Endothelial cell of umbilical vein (primary cell): ENCODE measurements at regions not wholly inside any gene's neighbourhood (a gene's known extent, or its start where the extent isn't known, plus 50 kb on each side); places are given as distances from the start of the nearest gene placed in this dataset.

Experiments
- BruUV-seq: library from RNA; stranded (reverse); fragments of 400-500 nt; replicated peaks from 2 replicates; lab custom pipeline; 2021; lab: Mats Ljungman, UMichigan
- CTCF ChIA-PET: fragments of 300-600, 350-600 bp; sonication (Branson Sonifier 250); formaldehyde crosslinking; loops from one replicate; lab custom pipeline; 2021; ENCODE audit warnings: antibody characterized with exemption, inconsistent platforms; lab: Charles Lee
- POLR2A ChIA-PET: fragments of 300-600, 350-600 bp; sonication (Branson Sonifier 250); formaldehyde crosslinking; loops from one replicate; lab custom pipeline; 2021; ENCODE audit warnings: antibody characterized with exemption, inconsistent platforms; lab: Charles Lee
- DNase-seq: peaks from one replicate; pipeline ENCODE4 v3.0.0-alpha.2; 2011; ENCODE audit warnings: low read depth, low spot score
- FAIRE-seq: peaks from 2 replicates; lab custom pipeline; 2011; peaks lifted over from hg19 to GRCh38; lab: Jason Lieb, UNC
- H2AFZ ChIP-seq: 2 replicates; pipeline ENCODE4 v1.6.0; 2012; ENCODE audit warnings: low read depth, low read length, control low read depth, inconsistent platforms
- H3K27ac ChIP-seq: 2 replicates; pipeline ENCODE4 v1.5.1; 2011; ENCODE audit warnings: low read depth, mild to moderate bottlenecking, control low read depth, low read length, moderate library complexity; ENCODE audit not compliant: insufficient read depth
- H3K27me3 ChIP-seq, 2 experiments: 2 replicates each; pipeline versions ENCODE4 v1.6.0 to v1.6.1; 2011; ENCODE audit warnings: low read length in 2 of 2, mixed read lengths in 1 of 2; ENCODE audit not compliant: control insufficient read depth in 2 of 2, insufficient read depth in 2 of 2
- H3K36me3 ChIP-seq, 2 experiments: 2 replicates in 1 of 2; 3 replicates in 1 of 2; pipeline ENCODE4 v1.5.1; 2011; ENCODE audit warnings: low read length in 2 of 2, mild to moderate bottlenecking in 1 of 2, moderate library complexity in 1 of 2; ENCODE audit not compliant: control insufficient read depth in 2 of 2, insufficient read depth in 2 of 2; ENCODE audit errors: extremely low read depth in 1 of 2
- H3K4me1 ChIP-seq: 3 replicates; pipeline ENCODE4 v1.5.1; 2011; ENCODE audit warnings: mild to moderate bottlenecking, low read length; ENCODE audit not compliant: control insufficient read depth, insufficient read depth; ENCODE audit errors: extremely low read depth
- H3K4me2 ChIP-seq: 2 replicates; pipeline ENCODE4 v1.6.1; 2011; ENCODE audit warnings: low read length, control low read depth, mixed read lengths; ENCODE audit not compliant: insufficient read depth
- H3K4me3 ChIP-seq, 3 experiments: fragments of 200-600 bp in 1 of 3; sonication (generic), shearing (Covaris generic) in 1 of 3; replicated peaks in 1 of 3; 2 replicates each; pipeline ENCODE4 v1.5.1; 2011 to 2016; ENCODE audit warnings: control low read depth in 3 of 3, low read length in 3 of 3, mild to moderate bottlenecking in 2 of 3, inconsistent platforms in 1 of 3, low read depth in 1 of 3, moderate library complexity in 1 of 3; ENCODE audit not compliant: insufficient read depth in 1 of 3
- H3K79me2 ChIP-seq: 2 replicates; pipeline ENCODE4 v1.6.0; 2012; ENCODE audit warnings: low read length, inconsistent platforms; ENCODE audit not compliant: control insufficient read depth, insufficient read depth
- H3K9ac ChIP-seq: replicated peaks from 2 replicates; pipeline ENCODE3; 2011; ENCODE audit warnings: low read length, control low read depth; ENCODE audit not compliant: insufficient read depth; ENCODE audit errors: extremely low read depth
- H3K9me1 ChIP-seq: replicated peaks from 3 replicates; pipeline ENCODE4 v1.6.0; 2011; ENCODE audit warnings: mild to moderate bottlenecking, low read length; ENCODE audit not compliant: control insufficient read depth, insufficient read depth; ENCODE audit errors: extremely low read depth
- H3K9me3 ChIP-seq: replicated peaks from 2 replicates; pipeline ENCODE4 v1.5.1; 2012; ENCODE audit warnings: low read length, inconsistent platforms; ENCODE audit not compliant: control insufficient read depth, insufficient read depth
- H4K20me1 ChIP-seq: replicated peaks from 2 replicates; pipeline ENCODE3; 2011; ENCODE audit warnings: mild to moderate bottlenecking, low read length; ENCODE audit not compliant: control insufficient read depth, insufficient read depth; ENCODE audit errors: extremely low read depth
- CTCF ChIP-seq, 2 donors: IDR thresholded peaks; 1 replicate in 1 of 2; 2 replicates in 1 of 2; pipeline ENCODE4 v1.5.1; 2011; ENCODE audit warnings: low read length in 2 of 2, mild to moderate bottlenecking in 2 of 2, moderate library complexity in 2 of 2, control low read depth in 1 of 2, inconsistent platforms in 1 of 2, low read depth in 1 of 2; ENCODE audit not compliant: insufficient read depth in 1 of 2; ENCODE audit errors: extremely low read depth in 1 of 2
- EZH2 ChIP-seq: IDR thresholded peaks from 2 replicates; pipeline ENCODE4 v1.6.1; 2012; ENCODE audit warnings: borderline replicate concordance, low read depth, mild to moderate bottlenecking, moderate library complexity, low read length, inconsistent platforms; ENCODE audit not compliant: severe bottlenecking
- FOS ChIP-seq: IDR thresholded peaks from 2 replicates; pipeline ENCODE4 v1.6.1; 2011; ENCODE audit warnings: mild to moderate bottlenecking, low read length, moderate library complexity, borderline replicate concordance; ENCODE audit not compliant: insufficient read depth
- GATA2 ChIP-seq: IDR thresholded peaks from 2 replicates; pipeline ENCODE4 v1.7.0; 2011; ENCODE audit warnings: low read depth, mild to moderate bottlenecking, moderate library complexity, mixed read lengths, low read length; ENCODE audit not compliant: insufficient read length, insufficient read depth
- JUN ChIP-seq: IDR thresholded peaks from 2 replicates; pipeline ENCODE4 v1.6.1; 2011; ENCODE audit warnings: borderline replicate concordance, low read depth; ENCODE audit not compliant: insufficient read length, insufficient read depth
- MYC ChIP-seq: IDR thresholded peaks from one replicate; pipeline ENCODE4 v1.6.1; 2011; ENCODE audit warnings: mild to moderate bottlenecking, low read depth, low read length
- POLR2A ChIP-seq: IDR thresholded peaks from 2 replicates; pipeline ENCODE4 v1.6.1; 2012; ENCODE audit warnings: low read depth, mild to moderate bottlenecking, control low read depth, low read length
- POLR2AphosphoS5 ChIP-seq: IDR thresholded peaks from 2 replicates; pipeline ENCODE4 v1.6.1; 2012; ENCODE audit warnings: low read depth, mild to moderate bottlenecking, control low read depth, low read length, moderate library complexity; ENCODE audit not compliant: insufficient read depth
- dilution Hi-C: fragments of 300-500 bp; cut with MboI; formaldehyde crosslinking; loops from one replicate; pipeline ENCODE4 v1.15.0; 2019; ENCODE audit warnings: low sequenced_read_pairs; ENCODE audit not compliant: extremely low pct_ligation_motif_present
- intact Hi-C: fragments of 100-400 bp; cut with micrococcal nuclease; formaldehyde crosslinking; loops from one replicate; pipeline ENCODE4 v1.10.0; 2022
- TF ChIP-seq, protein P1 (sequence below): IDR thresholded peaks from 2 replicates; pipeline ENCODE4 v1.6.1; 2011; ENCODE audit not compliant: insufficient read depth, insufficient read length

- Histone ChIP-seq H2AFZ (no peak overlapping the region), H3K4me1 (no peaks in the 10 kb centered on the region), H3K27me3 (no peaks in the 10 kb centered on the region), H4K20me1 (no peaks in the 10 kb centered on the region), H3K4me3 (no peak overlapping the region), H3K9me3 (no peaks in the 10 kb centered on the region), H3K79me2 (no peaks in the 10 kb centered on the region), H3K9ac (no peak overlapping the region), H3K9me1 (no peaks in the 10 kb centered on the region), H3K27ac (no peak overlapping the region), H3K36me3 (no peaks in the 10 kb centered on the region), H3K4me2 (no peak overlapping the region)
- TF ChIP-seq EZH2: no peak
- TF ChIP-seq POLR2A: no peak
- no peak for TF ChIP-seq GATA2
- TF ChIP-seq FOS: no peak
- no peak for FAIRE-seq
- no TSS peak for BruUV-seq
- DNase-seq: no peak
- ChIA-PET CTCF (no interaction called here), POLR2A (no interaction called here)
- dilution Hi-C loops: no loop called here
- intact Hi-C loops: no loop called here
Observed at GRCh38 chr2:17227856-17228255, 290.4 kb downstream of the RAD51AP2 start.

DNA sequence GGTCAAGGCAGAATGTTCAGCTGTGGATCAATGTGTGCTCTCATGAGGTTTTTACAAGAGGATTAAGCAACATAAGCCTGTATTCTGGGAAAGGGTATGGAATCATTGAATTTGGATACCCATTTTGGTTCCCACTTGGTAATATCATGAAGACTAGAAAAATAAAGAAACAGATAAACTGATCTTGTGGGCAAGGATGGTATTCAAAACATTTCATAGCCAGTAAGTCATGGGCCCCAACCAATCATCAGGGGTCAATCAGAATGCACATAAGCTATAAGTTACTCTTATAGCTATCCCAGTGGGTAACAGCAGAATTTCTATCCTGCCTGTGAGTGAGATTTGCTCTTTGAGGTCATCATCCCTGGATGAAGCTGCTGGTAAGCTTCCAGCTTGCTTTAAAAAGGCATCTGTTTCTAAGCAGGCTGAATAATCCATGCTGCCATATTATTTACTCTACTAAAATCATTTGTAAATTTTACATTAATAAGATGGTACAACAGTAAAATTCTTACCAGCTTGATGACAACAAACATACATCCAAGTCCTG, 291.2 kb downstream of the RAD51AP2 start:
- no peak for DNase-seq
- no peak for TF ChIP-seq FOS
- no peak for TF ChIP-seq EZH2
- TF ChIP-seq POLR2AphosphoS5: no peak
- no peak for TF ChIP-seq CTCF (IDR thresholded peaks at IDR 0.05; ENCODE audit: extremely low read depth in 1 of 2, insufficient read depth in 1 of 2, low read depth in 1 of 2, low read length in 2 of 2)
- no peak for TF ChIP-seq GATA2
- no peak for TF ChIP-seq POLR2A
- TF ChIP-seq, protein P1, sequence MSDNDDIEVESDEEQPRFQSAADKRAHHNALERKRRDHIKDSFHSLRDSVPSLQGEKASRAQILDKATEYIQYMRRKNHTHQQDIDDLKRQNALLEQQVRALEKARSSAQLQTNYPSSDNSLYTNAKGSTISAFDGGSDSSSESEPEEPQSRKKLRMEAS: no peak
- no peak for TF ChIP-seq MYC
- TF ChIP-seq JUN: no peak
- intact Hi-C loops (no loop called here), dilution Hi-C loops (no loop called here)
- CTCF ChIA-PET: no interaction called here
- H4K20me1 ChIP-seq: no peaks in the 10 kb centered on the region
- H2AFZ ChIP-seq: no peak overlapping the region
- H3K4me2 ChIP-seq: no peak overlapping the region
- H3K36me3 ChIP-seq: no peaks in the 10 kb centered on the region
- H3K9me3 ChIP-seq: no peaks in the 10 kb centered on the region
- H3K4me3 ChIP-seq: no peak overlapping the region
- no TSS peak for BruUV-seq
- no peaks in the 10 kb centered on the region for H3K27me3 ChIP-seq
- H3K9me1 ChIP-seq: no peaks in the 10 kb centered on the region
- POLR2A ChIA-PET: no interaction called here
- H3K4me1 ChIP-seq: no peaks in the 10 kb centered on the region
- no peak for FAIRE-seq
- H3K79me2 ChIP-seq: no peaks in the 10 kb centered on the region
- no peak overlapping the region for H3K9ac ChIP-seq
- no peak overlapping the region for H3K27ac ChIP-seq
